ENCODE measurements at regions not wholly inside any gene's neighbourhood (a gene's known extent, or its start where the extent isn't known, plus 50 kb on each side); places are given as distances from the start of the nearest gene placed in this dataset.

DNA sequence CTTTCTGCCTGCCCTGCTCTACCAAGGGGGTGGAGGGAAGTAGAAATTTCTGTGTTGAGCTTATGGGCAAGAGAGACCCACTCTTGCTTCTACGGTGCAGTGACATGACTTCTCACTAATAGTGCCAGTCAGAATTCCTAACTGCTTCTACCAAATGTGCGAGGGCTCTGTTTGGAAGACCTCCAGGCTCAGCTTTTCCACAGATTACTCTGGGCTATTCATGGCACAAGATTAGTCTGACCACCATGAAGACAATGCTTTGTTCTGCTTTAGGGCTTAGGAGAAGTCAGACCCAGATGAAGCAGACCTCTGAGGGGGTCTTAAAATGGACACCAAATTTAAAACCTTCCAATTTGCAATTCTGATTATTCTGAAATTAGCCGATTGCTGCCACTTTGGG lies 195.9 kb upstream of the TBC1D5 start:
- no peak for DNase-seq
- Histone ChIP-seq H3K4me2 (no peak overlapping the region), H3K9me3 (no peaks in the 10 kb centered on the region), H3K9ac (no peak overlapping the region), H3K27me3 (ENCODE audit: insufficient read depth) (no peaks in the 10 kb centered on the region), H2AFZ (ENCODE audit: low read depth) (no peak overlapping the region), H3K9me2 (no peaks in the 10 kb centered on the region), H3K4me3 (ENCODE audit: low read depth in 2 of 2, low read length in 1 of 2) (no peak overlapping the region), H3K27ac (ENCODE audit: low read depth in 2 of 2, low read length in 1 of 2) (no peak overlapping the region), H4K20me1 (ENCODE audit: insufficient read depth) (no peaks in the 10 kb centered on the region), H3K79me2 (ENCODE audit: insufficient read depth) (no peaks in the 10 kb centered on the region), H3K4me1 (ENCODE audit: control insufficient read depth in 1 of 2, insufficient read depth in 2 of 2, low read depth in 1 of 2, low read length in 1 of 2) (peaks cover 0 to 8% of the 10 kb centered on the region in 2 experiments; a peak in 2 of 4 replicates), H3K36me3 (replicated peaks in 1 of 2; ENCODE audit: control insufficient read depth in 1 of 2, insufficient read depth in 2 of 2, low read length in 1 of 2) (no peaks in the 10 kb centered on the region), H3F3A (replicated peaks; ENCODE audit: insufficient read depth) (no peaks in the 10 kb centered on the region)
- TF ChIP-seq, protein P1, sequence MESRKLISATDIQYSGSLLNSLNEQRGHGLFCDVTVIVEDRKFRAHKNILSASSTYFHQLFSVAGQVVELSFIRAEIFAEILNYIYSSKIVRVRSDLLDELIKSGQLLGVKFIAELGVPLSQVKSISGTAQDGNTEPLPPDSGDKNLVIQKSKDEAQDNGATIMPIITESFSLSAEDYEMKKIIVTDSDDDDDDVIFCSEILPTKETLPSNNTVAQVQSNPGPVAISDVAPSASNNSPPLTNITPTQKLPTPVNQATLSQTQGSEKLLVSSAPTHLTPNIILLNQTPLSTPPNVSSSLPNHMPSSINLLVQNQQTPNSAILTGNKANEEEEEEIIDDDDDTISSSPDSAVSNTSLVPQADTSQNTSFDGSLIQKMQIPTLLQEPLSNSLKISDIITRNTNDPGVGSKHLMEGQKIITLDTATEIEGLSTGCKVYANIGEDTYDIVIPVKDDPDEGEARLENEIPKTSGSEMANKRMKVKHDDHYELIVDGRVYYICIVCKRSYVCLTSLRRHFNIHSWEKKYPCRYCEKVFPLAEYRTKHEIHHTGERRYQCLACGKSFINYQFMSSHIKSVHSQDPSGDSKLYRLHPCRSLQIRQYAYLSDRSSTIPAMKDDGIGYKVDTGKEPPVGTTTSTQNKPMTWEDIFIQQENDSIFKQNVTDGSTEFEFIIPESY (IDR thresholded peaks at IDR 0.05; ENCODE audit: borderline replicate concordance, low read depth), result no peak
- TF ChIP-seq, protein P2, sequence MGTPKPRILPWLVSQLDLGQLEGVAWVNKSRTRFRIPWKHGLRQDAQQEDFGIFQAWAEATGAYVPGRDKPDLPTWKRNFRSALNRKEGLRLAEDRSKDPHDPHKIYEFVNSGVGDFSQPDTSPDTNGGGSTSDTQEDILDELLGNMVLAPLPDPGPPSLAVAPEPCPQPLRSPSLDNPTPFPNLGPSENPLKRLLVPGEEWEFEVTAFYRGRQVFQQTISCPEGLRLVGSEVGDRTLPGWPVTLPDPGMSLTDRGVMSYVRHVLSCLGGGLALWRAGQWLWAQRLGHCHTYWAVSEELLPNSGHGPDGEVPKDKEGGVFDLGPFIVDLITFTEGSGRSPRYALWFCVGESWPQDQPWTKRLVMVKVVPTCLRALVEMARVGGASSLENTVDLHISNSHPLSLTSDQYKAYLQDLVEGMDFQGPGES (IDR thresholded peaks at IDR 0.05; ENCODE audit: low read depth, low read length), result no peak
- TF ChIP-seq YY1 (IDR thresholded peaks at IDR 0.05; ENCODE audit: low read depth), result no peak
- TF ChIP-seq GATA2 (CRISPR knock-in tag; IDR thresholded peaks at IDR 0.05), result no peak
- TF ChIP-seq, protein P3, sequence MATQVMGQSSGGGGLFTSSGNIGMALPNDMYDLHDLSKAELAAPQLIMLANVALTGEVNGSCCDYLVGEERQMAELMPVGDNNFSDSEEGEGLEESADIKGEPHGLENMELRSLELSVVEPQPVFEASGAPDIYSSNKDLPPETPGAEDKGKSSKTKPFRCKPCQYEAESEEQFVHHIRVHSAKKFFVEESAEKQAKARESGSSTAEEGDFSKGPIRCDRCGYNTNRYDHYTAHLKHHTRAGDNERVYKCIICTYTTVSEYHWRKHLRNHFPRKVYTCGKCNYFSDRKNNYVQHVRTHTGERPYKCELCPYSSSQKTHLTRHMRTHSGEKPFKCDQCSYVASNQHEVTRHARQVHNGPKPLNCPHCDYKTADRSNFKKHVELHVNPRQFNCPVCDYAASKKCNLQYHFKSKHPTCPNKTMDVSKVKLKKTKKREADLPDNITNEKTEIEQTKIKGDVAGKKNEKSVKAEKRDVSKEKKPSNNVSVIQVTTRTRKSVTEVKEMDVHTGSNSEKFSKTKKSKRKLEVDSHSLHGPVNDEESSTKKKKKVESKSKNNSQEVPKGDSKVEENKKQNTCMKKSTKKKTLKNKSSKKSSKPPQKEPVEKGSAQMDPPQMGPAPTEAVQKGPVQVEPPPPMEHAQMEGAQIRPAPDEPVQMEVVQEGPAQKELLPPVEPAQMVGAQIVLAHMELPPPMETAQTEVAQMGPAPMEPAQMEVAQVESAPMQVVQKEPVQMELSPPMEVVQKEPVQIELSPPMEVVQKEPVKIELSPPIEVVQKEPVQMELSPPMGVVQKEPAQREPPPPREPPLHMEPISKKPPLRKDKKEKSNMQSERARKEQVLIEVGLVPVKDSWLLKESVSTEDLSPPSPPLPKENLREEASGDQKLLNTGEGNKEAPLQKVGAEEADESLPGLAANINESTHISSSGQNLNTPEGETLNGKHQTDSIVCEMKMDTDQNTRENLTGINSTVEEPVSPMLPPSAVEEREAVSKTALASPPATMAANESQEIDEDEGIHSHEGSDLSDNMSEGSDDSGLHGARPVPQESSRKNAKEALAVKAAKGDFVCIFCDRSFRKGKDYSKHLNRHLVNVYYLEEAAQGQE (IDR thresholded peaks at IDR 0.05; ENCODE audit: low read depth, low read length), result no peak
- TF ChIP-seq GABPA (IDR thresholded peaks at IDR 0.05; ENCODE audit: low read depth), result no peak
- TF ChIP-seq, protein P4, sequence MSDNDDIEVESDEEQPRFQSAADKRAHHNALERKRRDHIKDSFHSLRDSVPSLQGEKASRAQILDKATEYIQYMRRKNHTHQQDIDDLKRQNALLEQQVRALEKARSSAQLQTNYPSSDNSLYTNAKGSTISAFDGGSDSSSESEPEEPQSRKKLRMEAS (IDR thresholded peaks at IDR 0.05; ENCODE audit: low read depth), result no peak
- 60% methylated on average over 3 of the region's 3 CpGs for WGBS (ENCODE audit: low lambda C conversion rate)
- CTCF ChIA-PET, result interaction anchor here (0.7 kb wide), 1 partner anchor 460 kb away, joined by 3 read pairs; no protein-coding TSS in a partner anchor
- POLR2A ChIA-PET, result no interaction called here

DNA sequence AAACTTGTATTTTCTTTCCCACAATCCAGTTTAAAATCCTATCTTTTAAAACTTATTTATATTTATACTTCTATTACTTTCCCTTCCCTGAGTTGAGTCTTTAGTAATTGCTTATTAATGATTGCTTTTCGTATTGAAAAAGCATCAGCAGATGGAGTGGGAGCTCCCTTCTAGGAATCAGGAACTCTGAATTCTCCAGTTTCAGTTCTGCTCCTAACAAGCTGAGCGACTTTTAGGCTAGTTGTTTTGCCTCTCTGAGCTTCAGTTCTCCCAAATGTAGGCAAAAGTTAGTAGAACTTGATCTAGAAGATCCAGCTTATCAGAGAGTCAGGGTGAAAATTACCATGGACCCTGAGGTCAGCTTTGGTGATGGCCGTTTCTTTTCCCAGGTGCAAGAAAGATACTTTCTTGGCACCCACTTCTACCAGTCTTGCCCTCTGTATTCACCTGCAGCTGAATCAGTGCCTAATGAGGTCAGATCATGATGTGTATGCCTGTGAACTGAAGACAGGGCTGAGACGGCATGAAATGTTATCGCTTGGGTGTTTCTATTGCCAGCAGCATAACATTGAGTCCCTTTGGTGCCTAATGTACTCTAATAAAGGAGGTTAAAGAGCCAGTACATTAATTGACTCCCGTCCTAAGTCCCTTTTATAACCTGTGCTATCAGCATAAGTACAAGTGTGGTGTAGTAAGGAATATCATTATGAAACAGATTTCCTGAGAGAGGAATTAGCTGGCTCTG lies 194.5 kb upstream of the TBC1D5 start:
- Histone ChIP-seq H3K4me2 (no peak overlapping the region), H3F3A (replicated peaks; ENCODE audit: insufficient read depth) (no peaks in the 10 kb centered on the region), H3K27me3 (ENCODE audit: insufficient read depth) (no peaks in the 10 kb centered on the region), H3K79me2 (ENCODE audit: insufficient read depth) (no peaks in the 10 kb centered on the region), H3K9ac (no peak overlapping the region), H3K9me3 (no peaks in the 10 kb centered on the region), H4K20me1 (ENCODE audit: insufficient read depth) (no peaks in the 10 kb centered on the region), H3K36me3 (replicated peaks in 1 of 2; ENCODE audit: control insufficient read depth in 1 of 2, insufficient read depth in 2 of 2, low read length in 1 of 2) (no peaks in the 10 kb centered on the region), H3K9me2 (no peaks in the 10 kb centered on the region), H2AFZ (ENCODE audit: low read depth) (no peak overlapping the region), H3K27ac (ENCODE audit: low read depth in 2 of 2, low read length in 1 of 2) (no peak overlapping the region), H3K4me3 (ENCODE audit: low read depth in 2 of 2, low read length in 1 of 2) (no peak overlapping the region), H3K4me1 (ENCODE audit: control insufficient read depth in 1 of 2, insufficient read depth in 2 of 2, low read depth in 1 of 2, low read length in 1 of 2) (peaks cover 0 to 8% of the 10 kb centered on the region in 2 experiments; a peak in 2 of 4 replicates)
- TF ChIP-seq TAF1 (IDR thresholded peaks at IDR 0.05; ENCODE audit: borderline replicate concordance, low read depth, low read length), result no peak
- TF ChIP-seq, protein P5, sequence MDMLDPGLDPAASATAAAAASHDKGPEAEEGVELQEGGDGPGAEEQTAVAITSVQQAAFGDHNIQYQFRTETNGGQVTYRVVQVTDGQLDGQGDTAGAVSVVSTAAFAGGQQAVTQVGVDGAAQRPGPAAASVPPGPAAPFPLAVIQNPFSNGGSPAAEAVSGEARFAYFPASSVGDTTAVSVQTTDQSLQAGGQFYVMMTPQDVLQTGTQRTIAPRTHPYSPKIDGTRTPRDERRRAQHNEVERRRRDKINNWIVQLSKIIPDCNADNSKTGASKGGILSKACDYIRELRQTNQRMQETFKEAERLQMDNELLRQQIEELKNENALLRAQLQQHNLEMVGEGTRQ (IDR thresholded peaks at IDR 0.05; ENCODE audit: borderline replicate concordance, low read depth, low read length), result no peak
- ChIA-PET CTCF (interaction anchor here (0.8 to 2.0 kb wide), 5 partner anchors 15 to 455 kb away, joined by 3 to 6 read pairs (median 3); no protein-coding TSS in a partner anchor), POLR2A (no interaction called here)
- no peak for DNase-seq
- 69% methylated on average over 6 of the region's 6 CpGs for WGBS (ENCODE audit: low lambda C conversion rate)

All from SK-N-SH (cell line).